ENCODE measurements at regions not wholly inside any gene's neighbourhood (a gene's known extent, or its start where the extent isn't known, plus 50 kb on each side); places are given as distances from the start of the nearest gene placed in this dataset.

- H3K79me2 ChIP-seq (ENCODE audit: control insufficient read depth, insufficient read depth, low read length), result no peaks in the 10 kb centered on the region
- ATAC-seq (no peak), FAIRE-seq (no peak), DNase-seq (ENCODE audit: extremely low read depth in 1 of 4, low spot score in 3 of 4) (no peak)
- in situ Hi-C loops (cut with MboI), result no loop called here
- no peaks in the 10 kb centered on the region for H3K9me1 ChIP-seq (ENCODE audit: control insufficient read depth, insufficient read depth, low read length)
- H3K4me3 ChIP-seq, result no peak overlapping the region
- TF ChIP-seq ZKSCAN1 (IDR thresholded peaks at IDR 0.05; ENCODE audit: low read depth, low read length) (no peak), BRF1 (IDR thresholded peaks at IDR 0.05; ENCODE audit: borderline replicate concordance, extremely low read depth, insufficient read length) (no peak), SREBF1 (IDR thresholded peaks at IDR 0.05; ENCODE audit: borderline replicate concordance, low read depth, low read length) (no peak), HLTF (IDR thresholded peaks at IDR 0.05) (no peak), ZFP36 (IDR thresholded peaks at IDR 0.05; ENCODE audit: low read depth, low read length, partially characterized antibody) (no peak), SAP30 (IDR thresholded peaks at IDR 0.05; ENCODE audit: borderline replicate concordance, insufficient read depth, low read depth, low read length, poor library complexity, severe bottlenecking) (no peak), FOXP1 (CRISPR knock-in tag; IDR thresholded peaks at IDR 0.05) (no peak), BHLHE40 (IDR thresholded peaks at IDR 0.05; ENCODE audit: low read length) (no peak)
- no peak overlapping the region for H3K4me2 ChIP-seq (ENCODE audit: insufficient read depth, low read length)
- no peaks in the 10 kb centered on the region for H3K36me3 ChIP-seq (ENCODE audit: control insufficient read depth, insufficient read depth, low read length)
- H3K9me3 ChIP-seq (replicated peaks; ENCODE audit: control insufficient read depth, insufficient read depth, low read depth, low read length), result no peaks in the 10 kb centered on the region
- peaks cover 20 to 24% of the 10 kb centered on the region in 2 experiments for H3K4me1 ChIP-seq (replicated peaks in 1 of 2; ENCODE audit: control insufficient read depth in 2 of 2, insufficient read depth in 2 of 2, low read length in 2 of 2)
- intact Hi-C loops (cut with micrococcal nuclease), result loop anchor here (10.0 kb wide), 1 partner anchor 622 kb away; no protein-coding TSS in a partner anchor
- POLR2A ChIA-PET, result interaction anchor here (3.6 kb wide), 1 partner anchor 159 kb away, joined by 10 read pairs; the partner anchor contains the start of gene ID2
- CTCF ChIA-PET (ENCODE audit: low intra/inter-chr PET ratio), result no interaction called here
- no peak overlapping the region for H3K9ac ChIP-seq (ENCODE audit: insufficient read depth in 1 of 2, low read depth in 2 of 2, low read length in 2 of 2)
- 34% methylated on average over 2 of the region's 2 CpGs for WGBS (ENCODE audit: insufficient coverage, low coverage, missing lambda C conversion rate)
- H3K27ac ChIP-seq (ENCODE audit: extremely low read depth, low read depth, low read length), result no peak overlapping the region
- H4K20me1 ChIP-seq (replicated peaks; ENCODE audit: control insufficient read depth, insufficient read depth, low read length), result no peaks in the 10 kb centered on the region
- peaks cover 4 to 22% of the 10 kb centered on the region in 2 experiments; a peak in 4 of 5 replicates for H3K27me3 ChIP-seq (ENCODE audit: control insufficient read depth in 2 of 2, insufficient read depth in 2 of 2, low read length in 2 of 2)
- BruUV-seq (replicated peaks), result no TSS peak
- no peak overlapping the region for H2AFZ ChIP-seq (ENCODE audit: low read depth, low read length)
Measured at GRCh38 chr2:8522687-8523086, 159.2 kb upstream of the ID2 start.

Measured in K562 (cell line).